Left ventricle myocardium inferior (tissue), 1 donor: ENCODE measurements at regions not wholly inside any gene's neighbourhood (a gene's known extent, or its start where the extent isn't known, plus 50 kb on each side); places are given as distances from the start of the nearest gene placed in this dataset.
"Not testable (repeated sequence)": the region's sequence is repeated elsewhere in the genome, so short reads cannot be mapped to it uniquely, and the experiment has no call there.

Experiments
- DNase-seq: peaks from one replicate; pipeline ENCODE4 v3.0.0-alpha.2; 2020
- H3K27ac ChIP-seq: fragments of 200-600 bp; replicated peaks from 2 replicates; pipeline ENCODE4 v1.8.0; 2021
- H3K27me3 ChIP-seq: fragments of 200-600 bp; 2 replicates; pipeline ENCODE4 v1.8.0; 2021; ENCODE audit warnings: low read depth
- H3K36me3 ChIP-seq: fragments of 200-600 bp; 2 replicates; pipeline ENCODE4 v1.8.0; 2021
- H3K4me1 ChIP-seq: fragments of 200-600 bp; 2 replicates; pipeline ENCODE4 v1.8.0; 2021
- H3K4me3 ChIP-seq: fragments of 200-600 bp; 2 replicates; pipeline ENCODE4 v1.8.0; 2021; ENCODE audit warnings: mild to moderate bottlenecking, moderate library complexity
- H3K9me3 ChIP-seq: fragments of 200-600 bp; replicated peaks from 2 replicates; pipeline ENCODE4 v1.8.0; 2021
- CTCF ChIP-seq: fragments of 200-600 bp; IDR thresholded peaks from 2 replicates; pipeline ENCODE4 v1.8.0; 2021; ENCODE audit warnings: antibody characterized with exemption, mild to moderate bottlenecking, borderline replicate concordance
- intact Hi-C: fragments of 100-400 bp; cut with micrococcal nuclease; formaldehyde crosslinking; loops from one replicate; pipeline ENCODE4 v1.11.0; 2022
- donor health status: DM: no; HTN: yes; CAD: no; lungs with severe emphysema.

GRCh38 chr4:183044924-183045640 lies 54.0 kb upstream of the WWC2 start:
- H3K4me3 ChIP-seq, intact Hi-C loops, H3K9me3 ChIP-seq, H3K36me3 ChIP-seq, H3K4me1 ChIP-seq, H3K27ac ChIP-seq, DNase-seq: not testable (repeated sequence)
- H3K27me3 ChIP-seq: peaks cover 12% of the 10 kb centered on the region

GRCh38 chr4:183038436-183038835 lies 60.6 kb upstream of the WWC2 start:
- no peak overlapping the region for H3K27ac ChIP-seq
- no peaks in the 10 kb centered on the region for H3K36me3 ChIP-seq
- H3K9me3 ChIP-seq: no peaks in the 10 kb centered on the region
- no peak overlapping the region for H3K4me3 ChIP-seq
- intact Hi-C loops: no loop called here
- TF ChIP-seq CTCF: no peak
- no peaks in the 10 kb centered on the region for H3K4me1 ChIP-seq
- peaks cover 41% of the 10 kb centered on the region for H3K27me3 ChIP-seq
- no peak for DNase-seq

GRCh38 chr4:183035726-183036415 lies 63.2 kb upstream of the WWC2 start:
- H3K4me3 ChIP-seq: no peak overlapping the region
- intact Hi-C loops: no loop called here
- H3K27me3 ChIP-seq: peaks cover 49% of the 10 kb centered on the region
- DNase-seq: no peak
- no peaks in the 10 kb centered on the region for H3K4me1 ChIP-seq
- H3K27ac ChIP-seq: no peak overlapping the region
- TF ChIP-seq CTCF: no peak
- no peaks in the 10 kb centered on the region for H3K9me3 ChIP-seq
- H3K36me3 ChIP-seq: no peaks in the 10 kb centered on the region

- Histone ChIP-seq H3K4me3 (no peak overlapping the region), H3K4me1 (no peaks in the 10 kb centered on the region), H3K9me3 (no peaks in the 10 kb centered on the region), H3K36me3 (no peaks in the 10 kb centered on the region), H3K27ac (no peak overlapping the region), H3K27me3 (peaks cover 49% of the 10 kb centered on the region)
- intact Hi-C loops: no loop called here
- no peak for DNase-seq
- TF ChIP-seq CTCF: no peak
Observed at GRCh38 chr4:183035256-183035655, 63.8 kb upstream of the WWC2 start.

GRCh38 chr4:183030823-183031222 lies 68.2 kb upstream of the WWC2 start:
- H3K4me1 ChIP-seq: no peaks in the 10 kb centered on the region
- H3K36me3 ChIP-seq: no peaks in the 10 kb centered on the region
- no peak for DNase-seq
- no peak for TF ChIP-seq CTCF
- intact Hi-C loops: no loop called here
- no peak overlapping the region for H3K4me3 ChIP-seq
- H3K27me3 ChIP-seq: peaks cover 54% of the 10 kb centered on the region
- no peak overlapping the region for H3K27ac ChIP-seq
- no peaks in the 10 kb centered on the region for H3K9me3 ChIP-seq

GRCh38 chr4:183030309-183030708 lies 68.7 kb upstream of the WWC2 start:
- Histone ChIP-seq H3K27ac (no peak overlapping the region), H3K9me3 (no peaks in the 10 kb centered on the region), H3K4me1 (no peaks in the 10 kb centered on the region), H3K36me3 (no peaks in the 10 kb centered on the region), H3K4me3 (no peak overlapping the region), H3K27me3 (peaks cover 49% of the 10 kb centered on the region)
- no peak for DNase-seq
- intact Hi-C loops: no loop called here
- no peak for TF ChIP-seq CTCF
